Suprapubic skin (tissue), 4 donors: ENCODE measurements at regions not wholly inside any gene's neighbourhood (a gene's known extent, or its start where the extent isn't known, plus 50 kb on each side); places are given as distances from the start of the nearest gene placed in this dataset.

Experiments
- DNase-seq, 2 donors: peaks; one replicate each; pipeline ENCODE4 v3.0.0-alpha.2; 2019; ENCODE audit warnings: low spot score in 2 of 2
- H3K27ac ChIP-seq: fragments of 200-600 bp; sonication (generic); one replicate; pipeline ENCODE4 v1.5.1; 2019
- H3K27me3 ChIP-seq: fragments of 200-600 bp; sonication (generic); one replicate; pipeline ENCODE4 v1.5.1; 2019
- H3K36me3 ChIP-seq: fragments of 200-600 bp; sonication (generic); one replicate; pipeline ENCODE4 v1.5.1; 2019
- H3K4me1 ChIP-seq: fragments of 200-600 bp; sonication (generic); one replicate; pipeline ENCODE4 v1.5.1; 2019
- H3K4me3 ChIP-seq: fragments of 200-600 bp; sonication (generic); one replicate; pipeline ENCODE4 v1.5.1; 2019; ENCODE audit warnings: mild to moderate bottlenecking
- H3K9me3 ChIP-seq: fragments of 200-600 bp; sonication (generic); one replicate; pipeline ENCODE4 v1.5.1; 2019
- CTCF ChIP-seq, 2 donors: fragments of 200-600 bp in 1 of 2; fragments of 450-650 bp in 1 of 2; sonication (generic) in 1 of 2; IDR thresholded peaks; one replicate each; pipeline ENCODE4 v1.5.1; 2016 to 2019; ENCODE audit warnings: antibody characterized with exemption in 2 of 2, mild to moderate bottlenecking in 1 of 2, moderate library complexity in 1 of 2
- EP300 ChIP-seq: sonication (generic); formaldehyde crosslinking; IDR thresholded peaks from one replicate; pipeline ENCODE4 v1.6.1; 2017; ENCODE audit warnings: antibody characterized with exemption
- POLR2A ChIP-seq, 2 donors: fragments of 450-650 bp; IDR thresholded peaks; one replicate each; pipeline ENCODE4 v1.6.1; 2017; ENCODE audit warnings: antibody characterized with exemption in 2 of 2, mild to moderate bottlenecking in 2 of 2, moderate library complexity in 2 of 2
- POLR2AphosphoS5 ChIP-seq, 3 donors: sonication (generic); formaldehyde crosslinking; IDR thresholded peaks; one replicate each; pipeline ENCODE4 v1.6.1; 2017; ENCODE audit warnings: antibody characterized with exemption in 3 of 3
- WGBS: methylation state at CpG from one replicate; pipeline ENCODE4 v1.1.5; 2018; 5-methylcytosine and 5-hydroxymethylcytosine counted together

GRCh38 chr7:49255054-49255453 is 330.7 kb downstream of the CDC14C start:
- TF ChIP-seq POLR2AphosphoS5 (IDR thresholded peaks at IDR 0.05) (no peak), EP300 (no peak), CTCF (IDR thresholded peaks at IDR 0.05) (no peak), POLR2A (IDR thresholded peaks at IDR 0.05) (no peak)
- no peaks in the 10 kb centered on the region for H3K9me3 ChIP-seq
- H3K4me3 ChIP-seq: no peak overlapping the region
- no peaks in the 10 kb centered on the region for H3K36me3 ChIP-seq
- 43% methylated on average over 3 of the region's 3 CpGs for WGBS
- DNase-seq: no peak
- no peak overlapping the region for H3K27ac ChIP-seq
- no peaks in the 10 kb centered on the region for H3K27me3 ChIP-seq
- no peaks in the 10 kb centered on the region for H3K4me1 ChIP-seq

DNA sequence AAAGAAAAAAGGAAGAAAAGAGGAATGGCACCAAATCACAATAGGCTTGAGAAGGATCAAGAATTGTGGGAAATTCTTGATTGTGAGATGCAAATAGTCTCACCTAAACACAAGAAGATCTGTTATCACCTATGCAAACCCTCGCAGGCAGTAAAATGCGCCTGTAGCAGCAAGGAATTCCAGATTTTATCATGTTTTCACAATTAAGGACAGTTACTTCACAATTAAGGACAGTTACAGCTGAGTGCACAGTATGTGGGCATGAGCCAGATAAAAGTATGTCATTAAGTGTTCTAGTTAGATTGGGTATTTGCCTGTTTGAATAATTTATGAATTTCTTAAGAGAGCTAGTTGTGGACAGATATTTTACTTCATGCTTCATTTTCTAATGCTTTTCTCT is 336.2 kb downstream of the CDC14C start:
- no peak for DNase-seq
- Histone ChIP-seq H3K4me3 (no peak overlapping the region), H3K9me3 (no peaks in the 10 kb centered on the region), H3K4me1 (no peaks in the 10 kb centered on the region), H3K27me3 (no peaks in the 10 kb centered on the region), H3K36me3 (no peaks in the 10 kb centered on the region), H3K27ac (no peak overlapping the region)
- TF ChIP-seq POLR2A (IDR thresholded peaks at IDR 0.05) (no peak), POLR2AphosphoS5 (IDR thresholded peaks at IDR 0.05) (no peak), EP300 (no peak), CTCF (IDR thresholded peaks at IDR 0.05) (no peak)
- WGBS: 61% methylated on average over 2 of the region's 2 CpGs

- Histone ChIP-seq H3K27me3 (no peaks in the 10 kb centered on the region), H3K4me1 (no peaks in the 10 kb centered on the region), H3K27ac (no peak overlapping the region), H3K9me3 (no peaks in the 10 kb centered on the region), H3K4me3 (no peak overlapping the region), H3K36me3 (no peaks in the 10 kb centered on the region)
- WGBS: 86% methylated on average over 6 of the region's 6 CpGs
- TF ChIP-seq POLR2AphosphoS5 (IDR thresholded peaks at IDR 0.05) (no peak), CTCF (IDR thresholded peaks at IDR 0.05) (no peak), POLR2A (IDR thresholded peaks at IDR 0.05) (no peak), EP300 (no peak)
- DNase-seq: no peak
These were observed 337.6 kb downstream of the CDC14C start for GRCh38 chr7:49261928-49262327.

DNA sequence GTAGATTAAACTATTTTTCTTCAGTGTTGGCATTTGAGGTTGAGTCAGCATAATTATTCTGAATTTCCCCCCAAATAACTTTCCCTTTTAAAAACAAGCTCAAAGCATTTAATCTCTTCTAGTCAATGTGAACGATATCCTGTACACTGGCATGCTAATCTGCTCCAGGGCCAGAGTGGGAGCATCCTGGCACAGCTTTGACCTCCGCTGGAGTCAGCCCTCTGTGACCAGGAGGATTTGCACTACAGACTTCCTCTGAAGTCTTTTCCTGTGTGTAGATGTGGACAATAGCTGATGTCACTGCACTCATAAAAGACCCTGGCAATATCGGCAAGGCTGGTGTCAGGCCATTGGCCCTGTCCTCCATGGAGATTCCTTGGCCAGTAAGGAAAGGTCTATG is 340.2 kb downstream of the CDC14C start:
- no peaks in the 10 kb centered on the region for H3K9me3 ChIP-seq
- 48% methylated on average over 3 of the region's 3 CpGs for WGBS
- no peak for TF ChIP-seq POLR2A (IDR thresholded peaks at IDR 0.05)
- TF ChIP-seq CTCF (IDR thresholded peaks at IDR 0.05): no peak
- TF ChIP-seq POLR2AphosphoS5 (IDR thresholded peaks at IDR 0.05): no peak
- TF ChIP-seq EP300: no peak
- no peaks in the 10 kb centered on the region for H3K27me3 ChIP-seq
- H3K36me3 ChIP-seq: no peaks in the 10 kb centered on the region
- DNase-seq: no peak
- H3K27ac ChIP-seq: no peak overlapping the region
- no peaks in the 10 kb centered on the region for H3K4me1 ChIP-seq
- no peak overlapping the region for H3K4me3 ChIP-seq

DNA sequence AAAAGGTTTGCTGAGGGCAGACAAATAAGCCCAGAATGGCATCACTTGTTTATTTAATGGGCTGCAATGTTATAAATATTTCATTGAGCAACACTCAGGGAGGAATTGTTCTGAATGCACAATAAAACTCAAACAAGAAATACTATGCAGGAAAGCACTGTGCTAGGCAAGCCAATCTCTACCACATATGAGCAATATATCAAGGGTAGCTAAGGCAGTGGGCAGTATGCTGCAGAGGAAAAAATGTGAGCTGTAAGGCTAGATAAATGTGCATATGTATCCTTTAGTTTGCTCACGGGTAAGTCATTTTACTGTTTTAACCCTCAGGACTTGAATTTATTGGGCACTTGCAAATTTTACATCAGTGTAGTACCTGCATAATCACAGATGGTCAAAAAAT is 349.6 kb downstream of the CDC14C start:
- no peaks in the 10 kb centered on the region for H3K4me1 ChIP-seq
- no peaks in the 10 kb centered on the region for H3K9me3 ChIP-seq
- no peaks in the 10 kb centered on the region for H3K36me3 ChIP-seq
- no peak for TF ChIP-seq POLR2A (IDR thresholded peaks at IDR 0.05)
- 6% methylated on average over 1 of the region's 1 CpG for WGBS
- H3K27ac ChIP-seq: no peak overlapping the region
- DNase-seq: no peak
- no peak overlapping the region for H3K4me3 ChIP-seq
- no peaks in the 10 kb centered on the region for H3K27me3 ChIP-seq

DNA sequence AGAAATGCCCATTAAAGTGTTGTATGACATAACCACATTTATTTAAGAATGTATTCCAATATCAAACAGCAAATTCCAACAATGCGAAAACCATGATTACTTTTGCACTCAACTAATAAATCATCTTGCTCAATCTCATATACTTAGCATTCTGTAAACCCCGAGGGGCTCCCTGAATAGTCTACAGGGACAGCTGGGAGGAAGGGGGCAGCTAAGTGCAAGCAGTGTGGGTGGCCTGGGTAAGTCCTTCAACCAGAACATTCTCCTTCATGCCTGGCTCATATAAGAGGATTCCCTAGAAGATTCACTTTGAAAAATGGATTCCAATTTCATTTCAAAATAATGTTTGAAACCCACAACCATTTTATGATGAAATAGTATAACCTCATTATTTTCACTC is 355.5 kb downstream of the CDC14C start:
- Histone ChIP-seq H3K4me3 (no peak overlapping the region), H3K4me1 (no peaks in the 10 kb centered on the region), H3K36me3 (no peaks in the 10 kb centered on the region), H3K27ac (no peak overlapping the region), H3K9me3 (no peaks in the 10 kb centered on the region), H3K27me3 (no peaks in the 10 kb centered on the region)
- DNase-seq: no peak
- TF ChIP-seq POLR2A (IDR thresholded peaks at IDR 0.05) (no peak), POLR2AphosphoS5 (IDR thresholded peaks at IDR 0.05) (no peak), CTCF (IDR thresholded peaks at IDR 0.05) (no peak), EP300 (no peak)
- WGBS: 51% methylated on average over 2 of the region's 2 CpGs
